DOHH2 (cell line): ENCODE measurements at regions not wholly inside any gene's neighbourhood (a gene's known extent, or its start where the extent isn't known, plus 50 kb on each side); places are given as distances from the start of the nearest gene placed in this dataset.

Experiments used
- CTCF ChIP-seq: fragments of 200-600 bp; sonication (generic); IDR thresholded peaks from one replicate; pipeline ENCODE4 v1.5.1; 2014; ENCODE audit warnings: antibody characterized with exemption, mild to moderate bottlenecking, low read depth, low read length; ENCODE audit not compliant: poor library complexity, severe bottlenecking
- EZH2phosphoT487 ChIP-seq: fragments of 200-600 bp; sonication (generic); IDR thresholded peaks from 2 replicates; pipeline ENCODE4 v1.6.1; 2017; ENCODE audit warnings: borderline replicate concordance, mild to moderate bottlenecking, antibody characterized with exemption, low read length, moderate library complexity, mixed read lengths

- TF ChIP-seq CTCF = no peak
- no peak for TF ChIP-seq EZH2phosphoT487
Measured at GRCh38 chr3:117687096-117687495, 977.5 kb downstream of the TUSC7 start.
